OCI-LY3 (cell line): ENCODE measurements at regions not wholly inside any gene's neighbourhood (a gene's known extent, or its start where the extent isn't known, plus 50 kb on each side); places are given as distances from the start of the nearest gene placed in this dataset.
A peak's percentile ranks its signal among the peaks of the same experiment; 100 is the strongest.
"Not testable (repeated sequence)": the region's sequence is repeated elsewhere in the genome, so short reads cannot be mapped to it uniquely, and the experiment has no call there.

Experiments
- H2AFZ ChIP-seq: fragments of 200-600, 300-600 bp; shearing (Covaris generic); 2 replicates; pipeline ENCODE4 v1.6.0; 2014; ENCODE audit warnings: antibody characterized with exemption, low read depth, low read length
- H3K27ac ChIP-seq: fragments of 200-600, 300-600 bp; sonication (generic); 2 replicates; pipeline ENCODE4 v1.5.1; 2014; ENCODE audit warnings: mild to moderate bottlenecking, low read length, moderate library complexity, mixed read lengths
- H3K27me3 ChIP-seq: fragments of 200-600, 300-600 bp; sonication (generic); 2 replicates; pipeline ENCODE4 v1.6.1; 2014; ENCODE audit warnings: low read depth, low read length, mixed read lengths
- H3K36me3 ChIP-seq: fragments of 200-600, 300-600 bp; sonication (generic); replicated peaks from 2 replicates; pipeline ENCODE3; 2014; ENCODE audit warnings: low read depth, low read length, mixed read lengths
- H3K4me1 ChIP-seq: fragments of 300-600, 200-600 bp; sonication (generic); 2 replicates; pipeline ENCODE4 v1.6.1; 2014; ENCODE audit warnings: low read length, mixed read lengths
- H3K4me2 ChIP-seq: fragments of 200-600, 300-600 bp; sonication (generic); 2 replicates; pipeline ENCODE4 v1.6.1; 2014; ENCODE audit warnings: low read length, mixed read lengths
- H3K4me3 ChIP-seq: fragments of 300-600, 200-600 bp; sonication (generic); 2 replicates; pipeline ENCODE4 v1.5.1; 2014; ENCODE audit warnings: antibody characterized with exemption, mild to moderate bottlenecking, low read length, moderate library complexity
- H3K79me2 ChIP-seq: fragments of 300-600, 200-600 bp; shearing (Covaris generic); 2 replicates; pipeline ENCODE4 v1.6.1; 2014; ENCODE audit warnings: mild to moderate bottlenecking, low read length, mixed read lengths
- H3K9ac ChIP-seq: fragments of 300-600, 200-600 bp; shearing (Covaris generic); 2 replicates; pipeline ENCODE4 v1.6.0; 2014; ENCODE audit warnings: mild to moderate bottlenecking, low read length, moderate library complexity
- H3K9me3 ChIP-seq: fragments of 200-600, 300-600 bp; shearing (Covaris generic); 2 replicates; pipeline ENCODE4 v1.6.1; 2014; ENCODE audit warnings: low read length, mixed read lengths; ENCODE audit not compliant: insufficient read depth
- H4K20me1 ChIP-seq: fragments of 200-600, 300-600 bp; sonication (generic); 2 replicates; pipeline ENCODE4 v1.6.1; 2016; ENCODE audit warnings: low read length, mixed read lengths; ENCODE audit not compliant: insufficient read depth
- EZH2phosphoT487 ChIP-seq: fragments of 200-600 bp; shearing (Covaris generic); IDR thresholded peaks from 2 replicates; pipeline ENCODE4 v1.6.1; 2018; ENCODE audit warnings: antibody characterized with exemption, mixed run types, low read depth
- TF ChIP-seq, protein P1 (sequence below): fragments of 200-600, 300-600 bp; sonication (generic); IDR thresholded peaks from 2 replicates; pipeline ENCODE4 v1.5.1; 2014; ENCODE audit warnings: antibody characterized with exemption, low read length, low read depth

DNA sequence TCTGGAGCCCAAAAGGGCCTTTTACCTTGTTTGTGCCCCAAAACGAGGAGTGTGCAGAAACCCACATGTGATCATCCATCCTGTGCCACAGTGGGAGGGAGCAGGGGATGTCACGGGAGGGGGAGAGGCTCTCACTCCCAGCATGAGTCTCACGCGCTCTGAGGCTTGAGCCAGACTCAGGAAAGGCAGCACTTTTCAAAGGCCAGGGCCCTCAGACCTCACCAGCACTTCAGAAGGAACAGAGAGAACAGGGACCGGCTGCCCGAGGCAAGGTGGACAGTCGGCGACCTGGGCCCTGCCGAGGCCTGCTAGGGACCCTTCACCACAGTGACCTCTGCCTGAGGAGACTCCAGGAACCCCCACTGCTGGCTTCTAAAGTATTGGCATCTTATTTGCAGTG lies 71.7 kb upstream of the WASF3 start:
- TF ChIP-seq EZH2phosphoT487, result no peak
- TF ChIP-seq, protein P1, sequence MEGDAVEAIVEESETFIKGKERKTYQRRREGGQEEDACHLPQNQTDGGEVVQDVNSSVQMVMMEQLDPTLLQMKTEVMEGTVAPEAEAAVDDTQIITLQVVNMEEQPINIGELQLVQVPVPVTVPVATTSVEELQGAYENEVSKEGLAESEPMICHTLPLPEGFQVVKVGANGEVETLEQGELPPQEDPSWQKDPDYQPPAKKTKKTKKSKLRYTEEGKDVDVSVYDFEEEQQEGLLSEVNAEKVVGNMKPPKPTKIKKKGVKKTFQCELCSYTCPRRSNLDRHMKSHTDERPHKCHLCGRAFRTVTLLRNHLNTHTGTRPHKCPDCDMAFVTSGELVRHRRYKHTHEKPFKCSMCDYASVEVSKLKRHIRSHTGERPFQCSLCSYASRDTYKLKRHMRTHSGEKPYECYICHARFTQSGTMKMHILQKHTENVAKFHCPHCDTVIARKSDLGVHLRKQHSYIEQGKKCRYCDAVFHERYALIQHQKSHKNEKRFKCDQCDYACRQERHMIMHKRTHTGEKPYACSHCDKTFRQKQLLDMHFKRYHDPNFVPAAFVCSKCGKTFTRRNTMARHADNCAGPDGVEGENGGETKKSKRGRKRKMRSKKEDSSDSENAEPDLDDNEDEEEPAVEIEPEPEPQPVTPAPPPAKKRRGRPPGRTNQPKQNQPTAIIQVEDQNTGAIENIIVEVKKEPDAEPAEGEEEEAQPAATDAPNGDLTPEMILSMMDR, result no peak
- Histone ChIP-seq H2AFZ (peak overlapping the region; percentile 44; the same call in 1 of the 2 replicates), H3K36me3 (no peaks in the 10 kb centered on the region), H3K79me2 (no peaks in the 10 kb centered on the region), H3K27me3 (peaks cover 6% of the 10 kb centered on the region; the same call in 1 of the 2 replicates), H3K9me3 (no peaks in the 10 kb centered on the region), H4K20me1 (no peaks in the 10 kb centered on the region), H3K4me2 (no peak overlapping the region), H3K4me3 (no peak overlapping the region), H3K4me1 (peaks cover 2% of the 10 kb centered on the region; the same call in 1 of the 2 replicates), H3K27ac (no peak overlapping the region), H3K9ac (no peak overlapping the region)

DNA sequence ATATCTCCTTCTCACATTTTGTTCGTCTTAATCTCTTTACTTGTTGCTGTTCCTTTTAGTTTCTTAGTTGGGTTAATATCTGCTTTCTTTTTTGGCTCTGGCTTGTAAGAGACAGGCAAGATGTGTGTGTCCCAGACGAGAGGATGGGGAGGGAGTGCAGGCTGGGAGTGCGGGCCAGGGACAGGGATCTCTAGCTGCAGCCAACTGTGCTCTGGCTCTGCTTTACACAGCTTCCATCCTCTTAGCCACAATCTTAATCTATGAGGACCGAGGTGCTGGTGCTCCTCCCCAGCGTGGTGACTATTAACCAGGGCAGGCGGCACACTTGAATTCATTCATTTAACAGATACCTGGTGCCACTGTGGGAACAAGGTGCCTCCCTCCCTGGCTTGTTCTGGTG lies 70.9 kb upstream of the WASF3 start:
- H4K20me1 ChIP-seq, result no peaks in the 10 kb centered on the region
- no peaks in the 10 kb centered on the region for H3K9me3 ChIP-seq
- no peak overlapping the region for H3K4me2 ChIP-seq
- H3K27me3 ChIP-seq, result peaks cover 6% of the 10 kb centered on the region; the same call in 1 of the 2 replicates
- no peak overlapping the region for H2AFZ ChIP-seq
- TF ChIP-seq, protein P1, result no peak
- no peak for TF ChIP-seq EZH2phosphoT487
- H3K4me1 ChIP-seq, result peaks cover 2% of the 10 kb centered on the region; the same call in 1 of the 2 replicates
- no peaks in the 10 kb centered on the region for H3K36me3 ChIP-seq
- no peak overlapping the region for H3K4me3 ChIP-seq
- H3K27ac ChIP-seq, result no peak overlapping the region
- H3K79me2 ChIP-seq, result no peaks in the 10 kb centered on the region
- no peak overlapping the region for H3K9ac ChIP-seq

DNA sequence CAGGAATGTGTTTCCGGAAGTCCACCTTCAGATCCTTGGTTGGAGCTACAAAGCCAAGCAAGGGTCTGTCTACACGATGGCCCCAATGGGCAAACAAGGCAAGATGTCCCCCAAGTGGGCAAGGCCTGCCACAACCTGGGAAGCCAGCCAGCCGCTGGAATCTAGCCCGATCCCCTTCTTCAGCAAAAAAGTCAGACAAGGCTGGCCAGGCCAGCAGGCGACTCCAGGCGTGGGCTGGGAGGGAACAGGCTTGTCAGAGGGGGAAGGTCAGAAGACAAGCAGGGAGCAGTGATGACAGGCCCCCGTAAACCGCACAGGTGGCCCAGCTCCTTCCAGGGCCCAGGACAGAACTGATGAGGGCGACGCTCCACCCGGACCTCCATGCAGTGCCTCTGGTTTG lies 69.7 kb upstream of the WASF3 start:
- Histone ChIP-seq H2AFZ (no peak overlapping the region), H3K79me2 (no peaks in the 10 kb centered on the region), H3K9ac (no peak overlapping the region), H3K27me3 (peaks cover 6% of the 10 kb centered on the region; the same call in 1 of the 2 replicates), H3K4me1 (no peaks in the 10 kb centered on the region), H3K4me2 (no peak overlapping the region), H3K27ac (no peak overlapping the region), H3K9me3 (no peaks in the 10 kb centered on the region), H3K36me3 (no peaks in the 10 kb centered on the region), H3K4me3 (no peak overlapping the region), H4K20me1 (no peaks in the 10 kb centered on the region)
- TF ChIP-seq, protein P1, result no peak
- TF ChIP-seq EZH2phosphoT487, result no peak

DNA sequence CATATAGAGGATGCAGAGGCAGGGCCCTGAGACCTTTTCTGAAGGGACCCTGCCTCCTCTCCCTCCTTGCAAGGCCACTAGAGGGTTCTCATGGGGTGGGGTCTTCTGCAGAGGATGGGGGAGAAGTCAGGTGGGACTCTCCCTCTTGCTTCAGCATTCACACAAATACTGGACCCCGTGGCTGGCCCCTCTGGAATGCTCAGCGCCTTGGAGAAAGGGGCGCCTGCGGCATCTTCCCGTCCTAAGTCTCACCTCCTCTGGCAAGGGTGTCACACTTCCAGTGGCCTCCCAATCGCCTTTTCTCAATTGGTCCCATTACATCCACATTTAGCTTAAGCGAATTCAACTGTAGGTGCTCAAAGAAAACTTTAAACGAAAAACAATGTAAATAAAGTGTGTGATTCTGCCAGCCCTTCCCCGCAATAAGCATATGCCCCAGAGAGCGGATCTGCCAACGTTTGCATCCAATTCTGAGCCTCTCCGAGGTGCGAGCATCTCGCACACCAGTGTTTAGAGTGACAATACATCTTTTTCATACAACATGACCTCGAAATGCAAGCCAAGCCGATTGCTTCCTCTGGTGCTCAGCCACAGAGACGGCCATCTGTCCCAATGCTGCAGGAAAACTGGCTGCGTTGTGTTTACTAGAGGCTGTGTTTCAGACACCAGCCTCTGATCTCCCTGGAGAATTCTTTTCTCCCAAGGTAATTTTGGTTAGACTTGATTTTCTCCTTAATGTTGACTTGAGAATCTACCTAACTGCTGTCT lies 69.1 kb upstream of the WASF3 start:
- Histone ChIP-seq H2AFZ (no peak overlapping the region), H3K4me2 (no peak overlapping the region), H3K9me3 (no peaks in the 10 kb centered on the region), H3K9ac (no peak overlapping the region), H3K27ac (no peak overlapping the region), H4K20me1 (no peaks in the 10 kb centered on the region), H3K27me3 (peaks cover 6% of the 10 kb centered on the region; the same call in 1 of the 2 replicates), H3K4me1 (no peaks in the 10 kb centered on the region), H3K79me2 (no peaks in the 10 kb centered on the region), H3K36me3 (no peaks in the 10 kb centered on the region), H3K4me3 (no peak overlapping the region)
- no peak for TF ChIP-seq EZH2phosphoT487
- TF ChIP-seq, protein P1, result no peak

DNA sequence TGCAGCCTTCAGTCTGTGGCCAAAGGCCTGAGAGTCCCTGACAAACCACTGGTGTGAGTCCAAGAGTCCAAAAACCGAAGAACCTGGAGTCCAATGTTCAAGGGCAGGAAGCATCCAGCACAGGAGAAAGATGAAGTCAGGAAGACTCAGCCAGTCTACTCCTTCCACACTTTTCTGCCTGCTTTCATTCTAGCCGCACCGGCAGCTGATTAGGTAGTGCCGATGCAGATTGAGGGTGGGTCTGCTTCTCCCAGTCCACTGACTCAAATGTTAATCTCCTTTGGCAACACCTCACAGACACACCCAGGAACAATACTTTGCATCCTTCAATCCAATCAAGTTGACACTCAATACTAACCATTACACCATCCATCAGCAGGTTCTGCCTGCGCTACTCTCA lies 65.2 kb upstream of the WASF3 start:
- peaks cover 14% of the 10 kb centered on the region; the same call in 1 of the 2 replicates for H3K27me3 ChIP-seq
- H3K9ac ChIP-seq, H3K4me1 ChIP-seq, H3K79me2 ChIP-seq, H2AFZ ChIP-seq, H4K20me1 ChIP-seq, H3K4me2 ChIP-seq, H3K4me3 ChIP-seq, H3K27ac ChIP-seq, H3K9me3 ChIP-seq, H3K36me3 ChIP-seq: not testable (repeated sequence)
